K562 (cell line): ENCODE measurements at regions not wholly inside any gene's neighbourhood (a gene's known extent, or its start where the extent isn't known, plus 50 kb on each side); places are given as distances from the start of the nearest gene placed in this dataset.

Source experiments
- ATAC-seq: fragments of 200-7000 bp; cut with Tn5 transposase; 3 replicates; pipeline ENCODE4 v1.9.1; 2020; ENCODE audit warnings: moderate library complexity
- BruUV-seq: library from RNA; stranded (reverse); fragments of 400-500 nt; replicated peaks from 2 replicates; lab custom pipeline; 2021; lab: Mats Ljungman, UMichigan
- CTCF ChIA-PET: fragments of 300-600 bp; formaldehyde crosslinking; extraction: SDS; loops from one replicate; lab custom pipeline; 2021; ENCODE audit warnings: low intra/inter-chr PET ratio; lab: Yijun Ruan, JAX
- POLR2A ChIA-PET: fragments of 300-600, 350-650 bp; sonication (Branson Sonifier 250); formaldehyde crosslinking; extraction: SDS; loops from one replicate; lab custom pipeline; 2021; ENCODE audit warnings: antibody characterized with exemption, inconsistent platforms; lab: Yijun Ruan, JAX
- DNase-seq, 4 experiments: peaks; one replicate each; pipeline versions ENCODE4 v3.0.0 to v3.0.0-alpha.2; 2011 to 2018; ENCODE audit warnings: low spot score in 3 of 4, mixed read lengths in 3 of 4; ENCODE audit errors: extremely low read depth in 1 of 4
- FAIRE-seq: peaks from 2 replicates; lab custom pipeline; 2011; peaks lifted over from hg19 to GRCh38; lab: Jason Lieb, UNC
- H2AFZ ChIP-seq: 2 replicates; pipeline ENCODE4 v1.6.0; 2011; ENCODE audit warnings: low read depth, low read length, control low read depth, inconsistent platforms
- H3K27ac ChIP-seq: fragments of 200-600 bp; 3 replicates; pipeline ENCODE4 v1.8.0; 2011; ENCODE audit warnings: low read depth, mild to moderate bottlenecking, control low read depth, inconsistent platforms, low read length, moderate library complexity, mixed read lengths; ENCODE audit errors: extremely low read depth
- H3K27me3 ChIP-seq, 2 experiments: fragments of 300-600 bp in 1 of 2; 2 replicates in 1 of 2; 3 replicates in 1 of 2; pipeline versions ENCODE4 v1.6.0 to v1.8.0; 2011; ENCODE audit warnings: inconsistent platforms in 2 of 2, low read length in 2 of 2, mild to moderate bottlenecking in 1 of 2, mixed read lengths in 1 of 2, moderate library complexity in 1 of 2; ENCODE audit not compliant: control insufficient read depth in 2 of 2, insufficient read depth in 2 of 2
- H3K36me3 ChIP-seq: fragments of 300-600 bp; 3 replicates; pipeline ENCODE4 v1.8.0; 2011; ENCODE audit warnings: mild to moderate bottlenecking, low read length, inconsistent platforms; ENCODE audit not compliant: control insufficient read depth, insufficient read depth
- H3K4me1 ChIP-seq, 2 experiments: fragments of 200-600 bp in 1 of 2; replicated peaks in 1 of 2; 2 replicates in 1 of 2; 3 replicates in 1 of 2; pipeline versions ENCODE4 v1.5.1 to v1.8.0; 2011; ENCODE audit warnings: inconsistent platforms in 2 of 2, low read length in 2 of 2, mild to moderate bottlenecking in 1 of 2, mixed read lengths in 1 of 2, moderate library complexity in 1 of 2; ENCODE audit not compliant: control insufficient read depth in 2 of 2, insufficient read depth in 2 of 2
- H3K4me2 ChIP-seq: 2 replicates; pipeline ENCODE4 v1.6.1; 2011; ENCODE audit warnings: low read length, control low read depth, inconsistent platforms, mixed read lengths; ENCODE audit not compliant: insufficient read depth
- H3K4me3 ChIP-seq: fragments of 200-600 bp; sonication (generic), shearing (Covaris generic); 2 replicates; pipeline ENCODE4 v1.5.1; 2016; ENCODE audit warnings: control low read depth, inconsistent platforms
- H3K79me2 ChIP-seq: fragments of 200-600 bp; 3 replicates; pipeline ENCODE4 v1.8.0; 2011; ENCODE audit warnings: low read length, inconsistent platforms; ENCODE audit not compliant: control insufficient read depth, insufficient read depth
- H3K9ac ChIP-seq, 2 experiments: 2 replicates each; pipeline versions ENCODE4 v1.6.0 to v1.6.1; 2011; ENCODE audit warnings: low read depth in 2 of 2, low read length in 2 of 2, control low read depth in 1 of 2, inconsistent platforms in 1 of 2, mild to moderate bottlenecking in 1 of 2, mixed read lengths in 1 of 2; ENCODE audit not compliant: insufficient read depth in 1 of 2
- H3K9me1 ChIP-seq: one replicate; pipeline ENCODE4 v1.6.0; 2011; ENCODE audit warnings: inconsistent platforms, mild to moderate bottlenecking, low read length, moderate library complexity; ENCODE audit not compliant: control insufficient read depth, insufficient read depth
- H3K9me3 ChIP-seq: replicated peaks from 2 replicates; pipeline ENCODE4 v1.5.1; 2011; ENCODE audit warnings: low read depth, low read length, inconsistent platforms; ENCODE audit not compliant: control insufficient read depth, insufficient read depth
- H4K20me1 ChIP-seq: replicated peaks from 2 replicates; pipeline ENCODE4 v1.6.1; 2011; ENCODE audit warnings: low read length, inconsistent platforms, mixed read lengths; ENCODE audit not compliant: control insufficient read depth, insufficient read depth
- POLR2A ChIP-seq: fragments of 450-650 bp; conservative IDR thresholded peaks from 2 replicates; pipeline ENCODE4 v1.6.1; 2016
- SMARCB1 ChIP-seq: IDR thresholded peaks from 2 replicates; pipeline ENCODE4 v1.6.1; 2011; ENCODE audit warnings: improper control_type of control experiment, low read depth; ENCODE audit not compliant: insufficient read length
- SREBF2 ChIP-seq: sonication (generic); formaldehyde crosslinking; IDR thresholded peaks from 2 replicates; pipeline ENCODE4 v1.4.0; 2020; ENCODE audit warnings: mild to moderate bottlenecking, missing genetic modification reagents
- ZHX1 ChIP-seq: fragments of 150-350 bp; conservative IDR thresholded peaks from 2 replicates; pipeline ENCODE4 v1.6.1; 2014; ENCODE audit warnings: low read length
- ZNF830 ChIP-seq: fragments of 250-450 bp; sonication (Bioruptor Pico); IDR thresholded peaks from 2 replicates; pipeline ENCODE4 v1.5.0; 2021; ENCODE audit warnings: mild to moderate bottlenecking
- WGBS: fragments of 100-300 bp; shearing (Covaris generic); methylation state at CpG from one replicate; pipeline ENCODE4 v1.1.6; 2016; ENCODE audit warnings: low coverage, mixed read lengths; ENCODE audit not compliant: insufficient coverage; ENCODE audit errors: missing lambda C conversion rate; 5-methylcytosine and 5-hydroxymethylcytosine counted together
- in situ Hi-C: fragments of 300-500 bp; cut with MboI; formaldehyde crosslinking; loops from 4 replicates; pipeline ENCODE4 v1.15.0; 2018; ENCODE audit warnings: inconsistent platforms, mixed read lengths
- intact Hi-C: fragments of 100-400 bp; cut with micrococcal nuclease; formaldehyde crosslinking; loops from 2 replicates; pipeline ENCODE4 v1.14.2; 2022

GRCh38 chr17:56725144-56725543 lies 108.6 kb downstream of the C17orf67 start:
- Histone ChIP-seq H2AFZ (no peak overlapping the region), H3K9ac (no peak overlapping the region), H3K27ac (no peak overlapping the region), H3K4me1 (no peaks in the 10 kb centered on the region), H3K4me2 (no peak overlapping the region), H3K4me3 (no peak overlapping the region), H3K9me3 (no peaks in the 10 kb centered on the region), H3K9me1 (no peaks in the 10 kb centered on the region), H3K36me3 (no peaks in the 10 kb centered on the region), H4K20me1 (0 out of 2 replicates have a peak, but pooled peaks cover 6% of the 10 kb centered on the region), H3K79me2 (no peaks in the 10 kb centered on the region), H3K27me3 (peaks cover 13 to 30% of the 10 kb centered on the region in 2 experiments; a peak in 4 of 5 replicates)
- 2% methylated on average over 4 of the region's 4 CpGs for WGBS
- POLR2A ChIA-PET, result no interaction called here
- intact Hi-C loops, result no loop called here
- no peak for DNase-seq
- in situ Hi-C loops, result no loop called here
- no TSS peak for BruUV-seq
- no peak for FAIRE-seq
- TF ChIP-seq SREBF2 (CRISPR knock-in tag) (no peak), ZHX1 (no peak), POLR2A (no peak), SMARCB1 (no peak), ZNF830 (CRISPR knock-in tag) (no peak)
- CTCF ChIA-PET, result no interaction called here
- ATAC-seq, result no peak
